Rectal smooth muscle tissue (tissue), 1 donor: ENCODE measurements at regions not wholly inside any gene's neighbourhood (a gene's known extent, or its start where the extent isn't known, plus 50 kb on each side); places are given as distances from the start of the nearest gene placed in this dataset.

ENCODE experiments used
- H3K27ac ChIP-seq: one replicate; pipeline ENCODE4 v1.7.0; 2013; ENCODE audit warnings: low read depth, low read length, inconsistent platforms
- H3K27me3 ChIP-seq: one replicate; pipeline ENCODE4 v1.7.0; 2013; ENCODE audit warnings: low read length; ENCODE audit not compliant: control insufficient read depth, insufficient read depth
- H3K36me3 ChIP-seq: one replicate; pipeline ENCODE4 v1.7.0; 2013; ENCODE audit warnings: low read length; ENCODE audit not compliant: control insufficient read depth, insufficient read depth
- H3K4me1 ChIP-seq: one replicate; pipeline ENCODE4 v1.7.0; 2013; ENCODE audit warnings: low read length; ENCODE audit not compliant: control insufficient read depth, insufficient read depth
- H3K4me3 ChIP-seq: one replicate; pipeline ENCODE4 v1.7.0; 2013; ENCODE audit warnings: low read length
- H3K9ac ChIP-seq: one replicate; pipeline ENCODE4 v1.7.0; 2013; ENCODE audit warnings: low read length

DNA sequence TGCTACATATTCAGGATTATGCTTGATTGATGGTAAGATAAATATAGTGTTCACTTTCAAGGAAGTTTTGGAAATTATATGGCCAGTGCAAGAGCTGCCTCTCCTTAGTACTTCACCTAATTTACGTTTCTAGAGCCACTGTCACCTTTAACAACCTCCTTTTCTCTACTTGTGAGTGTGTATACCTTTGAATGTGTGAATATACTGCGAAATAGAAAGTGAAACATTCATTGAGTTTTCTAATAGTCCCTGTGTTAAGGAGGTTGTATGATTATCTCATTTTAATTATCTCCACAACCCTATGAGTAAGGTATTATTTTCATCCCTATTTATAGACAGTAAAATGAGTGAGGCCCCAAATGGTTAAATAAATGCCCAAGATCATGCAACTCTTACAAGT, 1050.5 kb downstream of the XPNPEP1 start:
- Histone ChIP-seq H3K9ac (no peak overlapping the region), H3K27me3 (no peaks in the 10 kb centered on the region), H3K4me3 (no peak overlapping the region), H3K36me3 (no peaks in the 10 kb centered on the region), H3K4me1 (peaks cover 3% of the 10 kb centered on the region), H3K27ac (no peak overlapping the region)

DNA sequence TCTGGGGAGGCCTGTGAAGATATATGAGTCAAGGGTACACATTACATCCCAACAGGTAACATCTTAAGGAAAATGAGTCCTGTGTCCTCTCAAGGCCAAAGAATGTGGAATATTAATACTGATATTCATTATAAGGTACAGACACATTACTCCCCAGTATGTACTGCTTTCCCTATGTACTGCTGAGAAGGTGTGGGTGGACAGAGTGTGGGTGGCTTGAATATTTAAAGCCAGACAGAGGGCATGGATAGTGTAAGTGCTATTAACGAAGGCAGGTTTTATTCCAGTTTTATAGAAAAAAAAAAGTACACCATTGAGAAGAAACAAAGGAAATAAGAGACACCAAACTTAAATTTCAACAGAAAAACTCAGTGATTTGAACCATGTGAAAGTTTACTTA, 1054.4 kb downstream of the XPNPEP1 start:
- H3K4me3 ChIP-seq, result no peak overlapping the region
- no peaks in the 10 kb centered on the region for H3K36me3 ChIP-seq
- no peak overlapping the region for H3K27ac ChIP-seq
- H3K27me3 ChIP-seq, result no peaks in the 10 kb centered on the region
- no peak overlapping the region for H3K9ac ChIP-seq
- no peaks in the 10 kb centered on the region for H3K4me1 ChIP-seq

DNA sequence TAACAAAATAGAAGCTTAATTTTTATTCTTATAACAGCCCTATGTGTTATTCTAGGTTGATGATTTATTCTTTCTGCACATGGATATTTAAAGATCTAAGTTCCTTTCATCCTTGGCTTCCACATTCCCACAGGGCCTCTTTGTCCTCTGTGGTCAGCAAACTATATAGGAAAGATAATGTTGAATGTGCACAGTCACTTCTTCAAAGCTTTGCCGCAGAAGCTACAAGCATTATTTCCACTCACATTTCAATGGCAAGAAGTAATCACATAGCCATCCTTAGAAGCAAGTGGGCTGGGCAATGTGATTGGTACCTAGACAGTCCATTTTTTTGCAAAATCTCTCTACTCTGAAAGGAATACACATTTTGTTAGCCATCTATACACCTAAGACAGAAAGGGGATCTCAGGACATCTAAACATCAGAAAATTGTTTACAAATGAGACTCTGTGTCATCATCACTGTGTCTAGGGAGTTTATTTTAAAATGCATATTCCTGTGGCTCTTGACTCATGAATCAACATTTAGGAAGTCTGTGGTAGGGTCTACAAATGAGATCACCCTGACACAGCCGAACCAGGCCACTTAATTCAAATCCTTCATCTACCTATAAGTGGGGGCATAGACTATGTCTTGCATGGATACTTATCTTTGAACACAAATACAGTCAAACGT, 1060.5 kb downstream of the XPNPEP1 start:
- H3K4me3 ChIP-seq, result no peak overlapping the region
- no peaks in the 10 kb centered on the region for H3K27me3 ChIP-seq
- no peaks in the 10 kb centered on the region for H3K4me1 ChIP-seq
- H3K27ac ChIP-seq, result no peak overlapping the region
- H3K36me3 ChIP-seq, result no peaks in the 10 kb centered on the region
- no peak overlapping the region for H3K9ac ChIP-seq

DNA sequence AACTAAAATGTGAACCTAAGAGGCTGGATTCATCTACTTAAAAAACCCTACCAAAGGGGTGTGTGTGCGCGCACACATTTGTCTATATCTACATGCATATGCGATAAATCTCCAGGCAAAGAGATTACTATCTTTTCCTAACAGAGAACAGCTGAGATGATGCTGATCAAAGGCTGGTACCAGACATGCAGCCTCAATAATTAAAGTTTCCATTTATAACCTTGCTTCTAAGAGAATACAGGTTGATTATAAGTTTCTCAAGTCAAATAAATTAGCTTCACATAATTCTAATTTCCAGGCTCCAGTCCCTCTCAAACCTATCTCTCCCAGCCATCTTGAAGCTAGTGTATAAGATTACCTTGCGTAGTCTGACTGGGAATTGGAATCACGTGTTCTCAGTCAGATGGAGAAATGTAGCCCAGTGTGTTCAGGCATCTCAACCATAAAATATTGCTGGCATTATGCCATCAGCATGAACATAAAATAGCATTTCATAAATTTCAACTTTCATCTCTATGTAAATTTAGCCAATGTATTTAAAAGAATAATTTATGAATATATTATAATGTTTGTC, 1062.0 kb downstream of the XPNPEP1 start:
- no peaks in the 10 kb centered on the region for H3K36me3 ChIP-seq
- H3K27me3 ChIP-seq, result no peaks in the 10 kb centered on the region
- H3K4me1 ChIP-seq, result no peaks in the 10 kb centered on the region
- H3K9ac ChIP-seq, result no peak overlapping the region
- H3K4me3 ChIP-seq, result no peak overlapping the region
- no peak overlapping the region for H3K27ac ChIP-seq

DNA sequence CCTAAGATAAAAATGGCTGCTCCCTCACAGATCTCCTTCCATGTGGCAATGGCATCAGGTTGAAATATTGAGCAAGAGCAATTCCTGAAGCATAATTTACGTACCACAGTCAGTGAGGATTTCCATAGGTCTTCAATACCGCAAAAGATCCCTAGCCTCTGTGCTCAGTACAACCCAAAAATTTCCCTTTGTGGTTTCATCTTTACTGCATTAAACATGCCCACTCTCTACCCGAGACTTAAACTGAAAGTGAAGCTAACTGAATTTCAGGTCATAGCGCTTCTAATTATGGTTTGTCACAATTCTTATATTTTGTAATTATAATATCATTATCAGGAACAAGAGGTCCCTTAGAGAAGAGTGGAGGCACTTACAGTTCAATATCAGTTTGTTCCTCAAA, 1071.1 kb downstream of the XPNPEP1 start:
- H3K27ac ChIP-seq, result no peak overlapping the region
- no peak overlapping the region for H3K4me3 ChIP-seq
- no peaks in the 10 kb centered on the region for H3K36me3 ChIP-seq
- no peaks in the 10 kb centered on the region for H3K4me1 ChIP-seq
- no peaks in the 10 kb centered on the region for H3K27me3 ChIP-seq
- H3K9ac ChIP-seq, result no peak overlapping the region

DNA sequence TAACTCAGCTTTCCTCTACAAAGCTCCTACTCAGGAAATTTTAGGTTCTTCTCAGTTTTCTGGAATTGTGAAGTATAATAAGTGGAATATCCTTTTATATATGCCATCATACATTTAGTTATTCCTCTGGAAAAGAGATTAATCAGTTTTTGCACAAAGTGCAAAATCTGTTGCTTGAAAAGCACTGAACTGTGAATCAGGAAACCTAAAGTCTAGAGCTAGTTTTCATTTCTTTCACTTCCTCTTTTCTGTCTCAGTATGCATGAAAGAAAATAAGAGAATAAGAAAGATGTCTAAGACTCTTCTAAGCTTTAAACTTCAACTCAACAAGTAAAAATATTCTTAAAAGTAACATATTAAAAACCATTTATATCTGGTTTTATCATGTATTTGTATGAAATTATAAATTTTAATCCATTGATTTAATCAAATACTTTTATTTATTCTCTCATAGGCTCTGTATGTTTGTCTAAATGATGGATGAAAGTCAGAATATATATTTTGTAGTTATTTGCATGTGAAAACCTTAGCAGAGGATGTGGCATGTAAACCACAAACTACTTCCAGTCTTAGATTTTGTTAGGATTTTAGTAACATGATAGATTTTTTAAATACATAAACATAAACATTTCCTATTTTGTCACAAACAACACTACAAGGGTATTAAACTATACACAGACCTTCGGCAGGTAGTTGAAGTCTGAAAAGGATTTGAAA, 1073.0 kb downstream of the XPNPEP1 start:
- H3K4me3 ChIP-seq, result no peak overlapping the region
- no peaks in the 10 kb centered on the region for H3K4me1 ChIP-seq
- no peak overlapping the region for H3K9ac ChIP-seq
- no peaks in the 10 kb centered on the region for H3K36me3 ChIP-seq
- no peak overlapping the region for H3K27ac ChIP-seq
- H3K27me3 ChIP-seq, result no peaks in the 10 kb centered on the region

DNA sequence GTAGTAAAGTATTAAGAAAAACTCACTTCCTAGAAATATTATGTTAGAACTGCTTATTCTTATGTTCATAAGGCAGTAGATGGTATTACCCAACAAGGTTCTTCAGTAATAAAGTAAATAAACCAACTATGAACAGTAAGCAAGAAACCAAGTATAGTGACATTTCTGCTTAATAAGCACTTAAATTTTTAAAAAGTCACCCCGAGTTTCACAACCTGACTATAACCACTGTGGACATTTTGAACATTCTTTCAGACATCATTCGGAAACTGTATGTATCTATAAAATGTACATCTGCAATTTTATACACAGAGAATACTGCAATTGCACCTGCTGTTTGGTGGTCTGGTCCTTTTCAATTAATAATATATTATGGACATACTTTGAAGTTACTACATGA, 1073.6 kb downstream of the XPNPEP1 start:
- H3K27me3 ChIP-seq, result no peaks in the 10 kb centered on the region
- no peak overlapping the region for H3K9ac ChIP-seq
- no peak overlapping the region for H3K27ac ChIP-seq
- no peaks in the 10 kb centered on the region for H3K36me3 ChIP-seq
- no peaks in the 10 kb centered on the region for H3K4me1 ChIP-seq
- no peak overlapping the region for H3K4me3 ChIP-seq

DNA sequence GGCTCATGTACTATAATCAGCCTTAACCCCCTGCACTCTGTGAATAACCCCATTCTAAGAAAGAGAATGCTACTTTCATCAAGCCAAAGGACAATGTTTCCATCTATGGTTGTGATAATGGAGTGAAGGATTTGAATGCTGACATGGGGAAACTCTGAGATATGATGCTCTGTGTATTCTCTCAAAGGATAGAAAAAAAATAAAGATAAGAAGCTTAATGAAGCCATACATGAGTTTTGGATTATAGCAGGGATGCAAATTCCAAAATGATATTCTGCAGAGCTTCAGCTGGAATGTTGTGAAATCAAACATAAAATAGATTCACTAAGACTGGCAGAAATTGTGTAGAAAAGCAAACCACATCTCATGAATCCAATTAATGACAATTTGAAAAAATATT, 1074.1 kb downstream of the XPNPEP1 start:
- Histone ChIP-seq H3K36me3 (no peaks in the 10 kb centered on the region), H3K4me3 (no peak overlapping the region), H3K27ac (no peak overlapping the region)

DNA sequence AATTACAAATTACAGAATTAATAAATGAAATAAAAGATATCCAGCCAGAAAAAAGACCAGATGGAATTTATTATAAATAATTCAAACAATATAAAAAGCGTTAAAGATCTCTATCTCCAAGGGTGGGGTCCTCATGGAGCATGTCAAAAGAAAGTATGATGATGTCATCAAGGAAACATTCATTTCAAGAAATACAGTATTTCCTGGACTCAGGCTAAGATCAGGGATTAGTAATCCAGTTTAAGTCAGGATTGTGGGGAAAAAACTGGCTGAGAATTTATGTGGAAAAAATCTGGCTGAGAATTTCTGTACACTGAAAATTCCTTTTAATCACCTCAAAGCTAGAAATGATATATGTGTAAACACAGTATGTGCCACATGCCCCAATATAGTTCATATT, 1075.3 kb downstream of the XPNPEP1 start:
- no peak overlapping the region for H3K4me3 ChIP-seq
- H3K9ac ChIP-seq, result no peak overlapping the region
- no peaks in the 10 kb centered on the region for H3K36me3 ChIP-seq
- no peaks in the 10 kb centered on the region for H3K27me3 ChIP-seq
- no peaks in the 10 kb centered on the region for H3K4me1 ChIP-seq
- no peak overlapping the region for H3K27ac ChIP-seq

More for the DNA sequence above, 1074.1 kb downstream of the XPNPEP1 start:
- no peaks in the 10 kb centered on the region for H3K4me1 ChIP-seq
- no peaks in the 10 kb centered on the region for H3K27me3 ChIP-seq
- H3K9ac ChIP-seq, result no peak overlapping the region

DNA sequence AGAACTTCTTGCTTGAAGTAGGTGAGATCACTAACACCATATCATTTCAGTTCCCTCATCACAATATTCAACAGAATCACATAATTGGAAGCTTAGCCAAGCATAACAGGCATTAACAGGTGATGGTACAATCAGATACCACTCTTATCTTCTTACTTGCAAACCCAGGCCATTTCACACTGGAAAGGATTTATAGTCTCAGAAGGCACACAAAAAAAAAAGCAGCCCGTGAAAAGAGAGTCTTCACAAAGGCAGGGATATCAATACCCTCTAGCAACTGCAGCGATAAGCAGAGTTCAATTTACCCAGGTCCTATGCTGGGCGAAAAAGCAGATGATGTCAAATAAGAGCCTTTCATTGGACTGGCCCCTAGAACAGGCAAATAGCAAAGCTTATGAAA, 1082.4 kb downstream of the XPNPEP1 start:
- Histone ChIP-seq H3K4me3 (no peak overlapping the region), H3K9ac (no peak overlapping the region), H3K4me1 (no peaks in the 10 kb centered on the region), H3K27me3 (no peaks in the 10 kb centered on the region), H3K27ac (no peak overlapping the region), H3K36me3 (no peaks in the 10 kb centered on the region)

DNA sequence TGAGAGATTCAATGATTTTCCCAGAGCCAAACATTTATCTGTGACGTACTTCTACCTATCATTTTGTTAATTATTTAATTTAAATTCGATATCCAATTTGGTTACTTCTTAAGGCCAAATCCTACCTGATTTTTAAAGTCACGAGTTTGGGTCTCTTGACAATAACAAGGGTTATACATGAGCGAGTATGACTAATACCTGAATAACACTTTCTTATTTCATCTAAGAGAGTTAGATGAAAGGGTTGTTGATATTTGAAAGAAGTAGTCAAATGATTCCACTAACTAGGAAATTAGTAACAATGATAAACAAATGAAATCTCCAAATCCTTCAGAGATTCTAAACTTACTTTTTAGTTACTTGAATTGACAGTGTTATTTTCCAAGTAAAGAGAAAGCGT, 1086.9 kb downstream of the XPNPEP1 start:
- no peak overlapping the region for H3K9ac ChIP-seq
- no peaks in the 10 kb centered on the region for H3K36me3 ChIP-seq
- no peaks in the 10 kb centered on the region for H3K4me1 ChIP-seq
- H3K27me3 ChIP-seq, result no peaks in the 10 kb centered on the region
- H3K27ac ChIP-seq, result no peak overlapping the region
- no peak overlapping the region for H3K4me3 ChIP-seq

DNA sequence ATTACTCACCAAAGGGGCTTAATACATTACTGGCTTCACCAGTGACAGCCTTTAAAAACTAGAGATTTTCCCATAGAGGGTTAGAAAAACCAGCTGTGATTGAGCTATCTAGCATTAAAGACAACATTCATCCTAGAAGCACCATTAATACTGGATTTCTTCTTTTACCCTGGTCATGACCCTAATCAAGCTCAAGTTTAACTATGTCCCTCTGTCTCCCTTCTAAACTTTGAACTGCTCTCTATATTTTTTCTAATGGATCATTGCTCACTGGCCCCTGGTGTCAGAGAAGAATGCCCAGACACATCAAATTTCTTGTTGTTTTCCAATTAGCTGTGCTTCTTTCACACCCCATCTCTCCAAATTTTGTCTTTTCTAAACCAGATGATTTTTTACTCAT, 1101.3 kb downstream of the XPNPEP1 start:
- no peaks in the 10 kb centered on the region for H3K4me1 ChIP-seq
- H3K27me3 ChIP-seq, result no peaks in the 10 kb centered on the region
- no peak overlapping the region for H3K4me3 ChIP-seq
- H3K9ac ChIP-seq, result no peak overlapping the region
- H3K27ac ChIP-seq, result no peak overlapping the region
- no peaks in the 10 kb centered on the region for H3K36me3 ChIP-seq

DNA sequence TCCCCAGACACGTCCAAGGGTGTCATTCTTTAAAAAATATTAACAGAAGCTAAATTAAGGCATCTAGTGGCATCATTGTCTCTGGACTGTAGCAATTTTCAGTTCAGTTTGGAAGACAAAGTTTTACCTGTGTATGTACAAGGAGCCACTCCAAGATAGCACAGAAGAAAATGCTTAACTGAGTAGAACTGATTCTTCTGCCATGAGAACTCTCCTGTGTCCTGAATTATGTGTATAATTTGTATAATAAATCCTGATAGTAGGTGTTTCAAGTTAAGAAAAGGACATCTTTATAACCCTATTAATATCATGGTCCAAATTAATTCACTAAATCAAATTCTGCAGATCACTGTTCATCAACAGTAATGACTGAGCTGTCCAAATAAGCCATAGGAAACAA, 1104.0 kb downstream of the XPNPEP1 start:
- no peak overlapping the region for H3K9ac ChIP-seq
- no peaks in the 10 kb centered on the region for H3K27me3 ChIP-seq

More for the DNA sequence above, 1104.0 kb downstream of the XPNPEP1 start:
- no peaks in the 10 kb centered on the region for H3K36me3 ChIP-seq
- no peak overlapping the region for H3K27ac ChIP-seq
- no peaks in the 10 kb centered on the region for H3K4me1 ChIP-seq
- no peak overlapping the region for H3K4me3 ChIP-seq
